H9 (cell line): ENCODE measurements at regions not wholly inside any gene's neighbourhood (a gene's known extent, or its start where the extent isn't known, plus 50 kb on each side); places are given as distances from the start of the nearest gene placed in this dataset.

Experiments used
- DNase-seq: peaks from one replicate; pipeline ENCODE4 v3.0.0-alpha.2; 2017
- H2AFZ ChIP-seq: one replicate; pipeline ENCODE4 v1.6.1; 2013; ENCODE audit warnings: mild to moderate bottlenecking, low read length, control low read depth, moderate library complexity
- H2AK5ac ChIP-seq: 2 replicates; pipeline ENCODE4 v1.6.1; 2013; ENCODE audit warnings: low read length, control low read depth, mixed read lengths; ENCODE audit not compliant: insufficient read length
- H2BK120ac ChIP-seq: one replicate; pipeline ENCODE4 v1.6.1; 2013; ENCODE audit warnings: low read depth, mild to moderate bottlenecking, low read length, control low read depth, inconsistent platforms; ENCODE audit not compliant: poor library complexity, severe bottlenecking
- H2BK12ac ChIP-seq: 2 replicates; pipeline ENCODE4 v1.6.1; 2013; ENCODE audit warnings: low read length, control low read depth, mixed read lengths, low read depth; ENCODE audit not compliant: insufficient read length
- H2BK15ac ChIP-seq: 2 replicates; pipeline ENCODE4 v1.6.1; 2013; ENCODE audit warnings: low read depth, low read length, control low read depth
- H2BK20ac ChIP-seq: one replicate; pipeline ENCODE4 v1.6.1; 2013; ENCODE audit warnings: low read depth, mild to moderate bottlenecking, low read length, control low read depth, inconsistent platforms; ENCODE audit not compliant: poor library complexity, severe bottlenecking
- H2BK5ac ChIP-seq: 2 replicates; pipeline ENCODE4 v1.6.1; 2013; ENCODE audit warnings: low read length, control low read depth, mixed read lengths; ENCODE audit not compliant: insufficient read length
- H3K14ac ChIP-seq: 2 replicates; pipeline ENCODE4 v1.6.1; 2013; ENCODE audit warnings: low read length, control low read depth; ENCODE audit not compliant: insufficient read depth
- H3K18ac ChIP-seq: 2 replicates; pipeline ENCODE4 v1.6.1; 2013; ENCODE audit warnings: low read depth, mild to moderate bottlenecking, mixed read lengths, low read length, control low read depth; ENCODE audit not compliant: insufficient read length
- H3K23ac ChIP-seq: 2 replicates; pipeline ENCODE4 v1.6.1; 2013; ENCODE audit warnings: low read length, control low read depth, mixed read lengths, low read depth; ENCODE audit not compliant: insufficient read length
- H3K23me2 ChIP-seq: 2 replicates; pipeline ENCODE4 v1.6.1; 2013; ENCODE audit warnings: low read depth, mild to moderate bottlenecking, mixed read lengths, low read length, control low read depth; ENCODE audit not compliant: insufficient read length, poor library complexity, severe bottlenecking
- H3K27ac ChIP-seq: 2 replicates; pipeline ENCODE4 v1.5.1; 2013; ENCODE audit warnings: low read length, control low read depth, mixed read lengths, low read depth; ENCODE audit not compliant: insufficient read length
- H3K27me3 ChIP-seq: 2 replicates; pipeline ENCODE4 v1.6.1; 2013; ENCODE audit warnings: low read length, control low read depth, inconsistent platforms; ENCODE audit not compliant: insufficient read depth
- H3K4ac ChIP-seq: 2 replicates; pipeline ENCODE4 v1.6.1; 2013; ENCODE audit warnings: low read depth, mild to moderate bottlenecking, control low read depth, inconsistent platforms, low read length, moderate library complexity
- H3K4me1 ChIP-seq: 2 replicates; pipeline ENCODE4 v1.6.1; 2013; ENCODE audit warnings: low read length, control low read depth, inconsistent platforms; ENCODE audit not compliant: insufficient read depth
- H3K4me2 ChIP-seq: 2 replicates; pipeline ENCODE4 v1.6.1; 2013; ENCODE audit warnings: low read length, control low read depth, mixed read lengths; ENCODE audit not compliant: insufficient read length, insufficient read depth
- H3K56ac ChIP-seq: 2 replicates; pipeline ENCODE4 v1.6.1; 2013; ENCODE audit warnings: low read depth, mild to moderate bottlenecking, mixed read lengths, low read length, control low read depth; ENCODE audit not compliant: insufficient read length
- H3K79me1 ChIP-seq: 2 replicates; pipeline ENCODE4 v1.6.1; 2013; ENCODE audit warnings: low read depth, mild to moderate bottlenecking, moderate library complexity, low read length, control low read depth, inconsistent platforms; ENCODE audit not compliant: insufficient read depth, poor library complexity, severe bottlenecking
- H3K79me2 ChIP-seq: 2 replicates; pipeline ENCODE4 v1.6.1; 2013; ENCODE audit warnings: low read length, control low read depth, inconsistent platforms; ENCODE audit not compliant: insufficient read depth
- H3K9ac ChIP-seq: 2 replicates; pipeline ENCODE4 v1.6.1; 2013; ENCODE audit warnings: low read length, control low read depth, mixed read lengths; ENCODE audit not compliant: insufficient read length; ENCODE audit errors: extremely low read depth
- H3K9me3 ChIP-seq: one replicate; pipeline ENCODE4 v1.6.1; 2013; ENCODE audit warnings: low read depth, low read length, inconsistent platforms; ENCODE audit not compliant: control insufficient read depth
- H3T11ph ChIP-seq: one replicate; pipeline ENCODE4 v1.6.1; 2013; ENCODE audit warnings: mild to moderate bottlenecking, low read length, control low read depth, inconsistent platforms
- H4K20me1 ChIP-seq: one replicate; pipeline ENCODE4 v1.6.1; 2013; ENCODE audit not compliant: control insufficient read depth, insufficient read length, insufficient read depth
- H4K5ac ChIP-seq: 2 replicates; pipeline ENCODE4 v1.6.1; 2013; ENCODE audit warnings: low read depth, mild to moderate bottlenecking, mixed read lengths, low read length, control low read depth; ENCODE audit not compliant: insufficient read length
- H4K8ac ChIP-seq: replicated peaks from 2 replicates; pipeline ENCODE4 v1.6.1; 2013; ENCODE audit warnings: low read length, control low read depth, mixed read lengths, low read depth; ENCODE audit not compliant: insufficient read length
- H4K91ac ChIP-seq: 2 replicates; pipeline ENCODE4 v1.6.1; 2013; ENCODE audit warnings: low read depth, mild to moderate bottlenecking, moderate library complexity, mixed read lengths, low read length, control low read depth; ENCODE audit not compliant: insufficient read length
- H3K27ac Mint-ChIP-seq, 3 experiments: 2 replicates in 2 of 3; 3 replicates in 1 of 3; pipeline ENCODE4 v1.8.0; 2020 to 2021; ENCODE audit warnings: mixed read lengths in 3 of 3, mild to moderate bottlenecking in 1 of 3, moderate library complexity in 1 of 3
- H3K27me3 Mint-ChIP-seq: 2 replicates; pipeline ENCODE4 v1.8.0; 2021; ENCODE audit warnings: low read depth, mild to moderate bottlenecking, moderate library complexity, mixed read lengths
- H3K36me3 Mint-ChIP-seq, 3 experiments: 2 replicates in 2 of 3; 3 replicates in 1 of 3; pipeline ENCODE4 v1.8.0; 2020 to 2021; ENCODE audit warnings: low read depth in 3 of 3, mixed read lengths in 3 of 3; ENCODE audit not compliant: insufficient read depth in 1 of 3
- H3K4me1 Mint-ChIP-seq, 2 experiments: 2 replicates each; pipeline ENCODE4 v1.8.0; 2020; ENCODE audit warnings: mixed read lengths in 2 of 2
- H3K4me3 Mint-ChIP-seq, 2 experiments: 2 replicates in 1 of 2; 3 replicates in 1 of 2; pipeline ENCODE4 v1.8.0; 2020 to 2021; ENCODE audit warnings: mild to moderate bottlenecking in 2 of 2, mixed read lengths in 2 of 2, moderate library complexity in 1 of 2
- H3K9me3 Mint-ChIP-seq, 2 experiments: 2 replicates in 1 of 2; 3 replicates in 1 of 2; pipeline ENCODE4 v1.8.0; 2020; ENCODE audit warnings: mild to moderate bottlenecking in 2 of 2, mixed read lengths in 2 of 2, moderate library complexity in 1 of 2
- WGBS: extraction: QIAGEN DNeasy Blood & Tissue Kit; methylation state at CpG from one replicate; pipeline ENCODE4 v1.1.7; 2013; ENCODE audit warnings: missing lambda C conversion rate, low lambda C conversion rate, mixed read lengths; ENCODE audit not compliant: insufficient read length; ENCODE audit errors: extremely low coverage; 5-methylcytosine and 5-hydroxymethylcytosine counted together
- TF ChIP-seq, protein P1 (sequence below): fragments of 200-600 bp; sonication (generic); conservative IDR thresholded peaks from 3 replicates; pipeline ENCODE4 v1.8.0; 2021; ENCODE audit warnings: antibody characterized with exemption, mild to moderate bottlenecking

DNA sequence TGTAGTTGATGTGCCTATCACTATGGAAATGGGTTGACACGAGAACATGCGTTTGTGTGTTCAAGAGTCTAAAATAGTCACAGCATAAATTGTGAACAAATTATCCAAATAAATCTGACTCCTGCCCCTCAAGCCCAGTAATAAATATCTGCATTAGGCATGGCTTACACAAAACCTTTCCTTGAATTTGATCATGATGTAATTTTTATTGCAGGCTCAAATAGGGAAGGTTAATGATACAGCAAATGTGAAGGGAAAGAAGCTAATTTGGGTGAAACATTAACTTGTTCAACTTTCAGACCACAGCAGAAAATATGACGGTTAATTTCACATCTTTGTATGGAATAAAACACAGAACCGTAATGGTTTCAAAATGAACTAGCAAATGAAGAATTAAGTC lies 74.6 kb downstream of the WNT5A start:
- Mint-ChIP-seq H3K9me3 (no peaks in the 10 kb centered on the region), H3K27me3 (no peaks in the 10 kb centered on the region), H3K4me1 (peaks cover 3 to 4% of the 10 kb centered on the region in 2 experiments; a peak in 1 of 4 replicates), H3K36me3 (no peaks in the 10 kb centered on the region), H3K27ac (no peak overlapping the region), H3K4me3 (no peak overlapping the region)
- no peak overlapping the region for H4K8ac ChIP-seq
- H3T11ph ChIP-seq: no peak overlapping the region
- no peak overlapping the region for H2BK20ac ChIP-seq
- H3K56ac ChIP-seq: no peak overlapping the region
- DNase-seq: no peak
- WGBS: no CpG with 5 or more reads among the region's 4 CpGs
- no peak overlapping the region for H3K4me2 ChIP-seq
- H3K9me3 ChIP-seq: no peaks in the 10 kb centered on the region
- no peak overlapping the region for H3K23ac ChIP-seq
- no peak overlapping the region for H3K14ac ChIP-seq
- no peak overlapping the region for H2BK12ac ChIP-seq
- H3K23me2 ChIP-seq: no peaks in the 10 kb centered on the region
- H3K9ac ChIP-seq: no peak overlapping the region
- H4K20me1 ChIP-seq: no peaks in the 10 kb centered on the region
- TF ChIP-seq, protein P1, sequence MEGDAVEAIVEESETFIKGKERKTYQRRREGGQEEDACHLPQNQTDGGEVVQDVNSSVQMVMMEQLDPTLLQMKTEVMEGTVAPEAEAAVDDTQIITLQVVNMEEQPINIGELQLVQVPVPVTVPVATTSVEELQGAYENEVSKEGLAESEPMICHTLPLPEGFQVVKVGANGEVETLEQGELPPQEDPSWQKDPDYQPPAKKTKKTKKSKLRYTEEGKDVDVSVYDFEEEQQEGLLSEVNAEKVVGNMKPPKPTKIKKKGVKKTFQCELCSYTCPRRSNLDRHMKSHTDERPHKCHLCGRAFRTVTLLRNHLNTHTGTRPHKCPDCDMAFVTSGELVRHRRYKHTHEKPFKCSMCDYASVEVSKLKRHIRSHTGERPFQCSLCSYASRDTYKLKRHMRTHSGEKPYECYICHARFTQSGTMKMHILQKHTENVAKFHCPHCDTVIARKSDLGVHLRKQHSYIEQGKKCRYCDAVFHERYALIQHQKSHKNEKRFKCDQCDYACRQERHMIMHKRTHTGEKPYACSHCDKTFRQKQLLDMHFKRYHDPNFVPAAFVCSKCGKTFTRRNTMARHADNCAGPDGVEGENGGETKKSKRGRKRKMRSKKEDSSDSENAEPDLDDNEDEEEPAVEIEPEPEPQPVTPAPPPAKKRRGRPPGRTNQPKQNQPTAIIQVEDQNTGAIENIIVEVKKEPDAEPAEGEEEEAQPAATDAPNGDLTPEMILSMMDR: no peak
- no peaks in the 10 kb centered on the region for H3K79me2 ChIP-seq
- H3K4me1 ChIP-seq: no peaks in the 10 kb centered on the region
- H2AFZ ChIP-seq: no peak overlapping the region
- no peak overlapping the region for H3K27ac ChIP-seq
- no peak overlapping the region for H4K5ac ChIP-seq
- no peak overlapping the region for H3K4ac ChIP-seq
- H2BK120ac ChIP-seq: no peak overlapping the region
- H2BK5ac ChIP-seq: no peak overlapping the region
- H2BK15ac ChIP-seq: no peak overlapping the region
- no peak overlapping the region for H3K18ac ChIP-seq
- no peaks in the 10 kb centered on the region for H3K79me1 ChIP-seq
- H2AK5ac ChIP-seq: no peak overlapping the region
- no peak overlapping the region for H4K91ac ChIP-seq
- no peaks in the 10 kb centered on the region for H3K27me3 ChIP-seq
